ENCODE measurements at regions not wholly inside any gene's neighbourhood (a gene's known extent, or its start where the extent isn't known, plus 50 kb on each side); places are given as distances from the start of the nearest gene placed in this dataset.

DNA sequence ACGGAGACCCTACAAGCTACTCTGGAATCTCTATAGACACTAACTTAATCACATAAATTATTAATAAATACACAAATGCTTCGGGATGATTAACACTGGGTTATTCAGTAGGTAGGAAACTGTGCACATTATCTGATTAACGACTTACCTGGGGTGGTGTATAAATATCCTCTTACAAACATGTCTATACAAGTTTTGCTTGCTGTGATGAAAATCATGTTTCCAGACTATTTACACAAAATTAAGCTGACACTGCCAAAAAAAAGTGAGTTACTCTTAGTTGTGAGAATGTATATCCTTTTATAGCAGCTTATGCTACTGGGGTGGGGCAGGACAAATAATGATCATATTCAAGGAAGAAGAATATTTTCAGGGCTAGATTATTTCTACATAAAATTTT lies 314.6 kb downstream of the C7orf25 start:
- TF ChIP-seq POLR2A (IDR thresholded peaks at IDR 0.05; ENCODE audit: low read depth, low read length) (no peak), EZH2 (IDR thresholded peaks at IDR 0.05; ENCODE audit: borderline replicate concordance, low read depth, low read length, severe bottlenecking) (no peak), POLR2AphosphoS5 (IDR thresholded peaks at IDR 0.05; ENCODE audit: insufficient read depth, low read depth, low read length) (no peak), MYC (IDR thresholded peaks at IDR 0.05; ENCODE audit: low read depth, low read length) (no peak), JUN (IDR thresholded peaks at IDR 0.05; ENCODE audit: borderline replicate concordance, insufficient read depth, insufficient read length, low read depth) (no peak), GATA2 (IDR thresholded peaks at IDR 0.05; ENCODE audit: insufficient read depth, insufficient read length, low read depth, low read length) (no peak), FOS (IDR thresholded peaks at IDR 0.05; ENCODE audit: borderline replicate concordance, insufficient read depth, low read length) (no peak)
- TF ChIP-seq, protein P1, sequence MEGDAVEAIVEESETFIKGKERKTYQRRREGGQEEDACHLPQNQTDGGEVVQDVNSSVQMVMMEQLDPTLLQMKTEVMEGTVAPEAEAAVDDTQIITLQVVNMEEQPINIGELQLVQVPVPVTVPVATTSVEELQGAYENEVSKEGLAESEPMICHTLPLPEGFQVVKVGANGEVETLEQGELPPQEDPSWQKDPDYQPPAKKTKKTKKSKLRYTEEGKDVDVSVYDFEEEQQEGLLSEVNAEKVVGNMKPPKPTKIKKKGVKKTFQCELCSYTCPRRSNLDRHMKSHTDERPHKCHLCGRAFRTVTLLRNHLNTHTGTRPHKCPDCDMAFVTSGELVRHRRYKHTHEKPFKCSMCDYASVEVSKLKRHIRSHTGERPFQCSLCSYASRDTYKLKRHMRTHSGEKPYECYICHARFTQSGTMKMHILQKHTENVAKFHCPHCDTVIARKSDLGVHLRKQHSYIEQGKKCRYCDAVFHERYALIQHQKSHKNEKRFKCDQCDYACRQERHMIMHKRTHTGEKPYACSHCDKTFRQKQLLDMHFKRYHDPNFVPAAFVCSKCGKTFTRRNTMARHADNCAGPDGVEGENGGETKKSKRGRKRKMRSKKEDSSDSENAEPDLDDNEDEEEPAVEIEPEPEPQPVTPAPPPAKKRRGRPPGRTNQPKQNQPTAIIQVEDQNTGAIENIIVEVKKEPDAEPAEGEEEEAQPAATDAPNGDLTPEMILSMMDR (IDR thresholded peaks at IDR 0.05; ENCODE audit: extremely low read depth in 1 of 2, insufficient read depth in 1 of 2, low read depth in 1 of 2, low read length in 2 of 2) = no peak
- TF ChIP-seq, protein P2, sequence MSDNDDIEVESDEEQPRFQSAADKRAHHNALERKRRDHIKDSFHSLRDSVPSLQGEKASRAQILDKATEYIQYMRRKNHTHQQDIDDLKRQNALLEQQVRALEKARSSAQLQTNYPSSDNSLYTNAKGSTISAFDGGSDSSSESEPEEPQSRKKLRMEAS (IDR thresholded peaks at IDR 0.05; ENCODE audit: insufficient read depth, insufficient read length) = no peak
